ENCODE measurements at regions not wholly inside any gene's neighbourhood (a gene's known extent, or its start where the extent isn't known, plus 50 kb on each side); places are given as distances from the start of the nearest gene placed in this dataset.

GRCh38 chr13:21228738-21229137 lies 52.3 kb downstream of the MRPL57 start:
- peaks cover 1% of the 10 kb centered on the region for H3K27me3 ChIP-seq (ENCODE audit: control insufficient read depth, insufficient read depth, low read length)
- DNase-seq (ENCODE audit: low read depth): no peak
- ChIA-PET CTCF (no interaction called here), POLR2A (no interaction called here)
- TF ChIP-seq CTCF (IDR thresholded peaks at IDR 0.05; ENCODE audit: insufficient read depth, low read depth, low read length): no peak
- no peak overlapping the region for H3K4me3 ChIP-seq (ENCODE audit: low read depth, low read length)
- no peaks in the 10 kb centered on the region for H3K36me3 ChIP-seq (ENCODE audit: control insufficient read depth, insufficient read depth, low read length)

GRCh38 chr13:21229241-21230024 lies 53.0 kb downstream of the MRPL57 start:
- POLR2A ChIA-PET: no interaction called here
- TF ChIP-seq CTCF (IDR thresholded peaks at IDR 0.05; ENCODE audit: insufficient read depth, low read depth, low read length): no peak
- no peak for DNase-seq (ENCODE audit: low read depth)
- Histone ChIP-seq H3K4me3 (ENCODE audit: low read depth, low read length) (no peak overlapping the region), H3K36me3 (ENCODE audit: control insufficient read depth, insufficient read depth, low read length) (no peaks in the 10 kb centered on the region), H3K27me3 (ENCODE audit: control insufficient read depth, insufficient read depth, low read length) (no peaks in the 10 kb centered on the region; the same call in 1 of the 2 replicates)
- CTCF ChIA-PET: interaction anchor here (1.0 kb wide), 1 partner anchor 96 kb away, joined by 3 read pairs; no protein-coding TSS in a partner anchor

GRCh38 chr13:21230516-21230915 lies 54.1 kb downstream of the MRPL57 start:
- DNase-seq (ENCODE audit: low read depth): no peak
- POLR2A ChIA-PET: no interaction called here
- H3K36me3 ChIP-seq (ENCODE audit: control insufficient read depth, insufficient read depth, low read length): no peaks in the 10 kb centered on the region
- TF ChIP-seq CTCF (IDR thresholded peaks at IDR 0.05; ENCODE audit: insufficient read depth, low read depth, low read length): no peak
- CTCF ChIA-PET: no interaction called here
- no peak overlapping the region for H3K4me3 ChIP-seq (ENCODE audit: low read depth, low read length)
- H3K27me3 ChIP-seq (ENCODE audit: control insufficient read depth, insufficient read depth, low read length): no peaks in the 10 kb centered on the region; the same call in 1 of the 2 replicates

- no peaks in the 10 kb centered on the region for H3K36me3 ChIP-seq (ENCODE audit: control insufficient read depth, insufficient read depth, low read length)
- no peak for TF ChIP-seq CTCF (IDR thresholded peaks at IDR 0.05; ENCODE audit: insufficient read depth, low read depth, low read length)
- H3K4me3 ChIP-seq (ENCODE audit: low read depth, low read length): no peak overlapping the region
- CTCF ChIA-PET: no interaction called here
- POLR2A ChIA-PET: no interaction called here
- no peak for DNase-seq (ENCODE audit: low read depth)
- no peaks in the 10 kb centered on the region; the same call in 1 of the 2 replicates for H3K27me3 ChIP-seq (ENCODE audit: control insufficient read depth, insufficient read depth, low read length)
Observed at GRCh38 chr13:21231426-21231940, 55.0 kb downstream of the MRPL57 start.

GRCh38 chr13:21232196-21232595 lies 55.7 kb downstream of the MRPL57 start:
- no peak for TF ChIP-seq CTCF (IDR thresholded peaks at IDR 0.05; ENCODE audit: insufficient read depth, low read depth, low read length)
- Histone ChIP-seq H3K4me3 (ENCODE audit: low read depth, low read length) (no peak overlapping the region), H3K36me3 (ENCODE audit: control insufficient read depth, insufficient read depth, low read length) (no peaks in the 10 kb centered on the region), H3K27me3 (ENCODE audit: control insufficient read depth, insufficient read depth, low read length) (no peaks in the 10 kb centered on the region; the same call in 1 of the 2 replicates)
- POLR2A ChIA-PET: no interaction called here
- no peak for DNase-seq (ENCODE audit: low read depth)
- CTCF ChIA-PET: no interaction called here
